Tibial artery (tissue), 4 donors: ENCODE measurements at regions not wholly inside any gene's neighbourhood (a gene's known extent, or its start where the extent isn't known, plus 50 kb on each side); places are given as distances from the start of the nearest gene placed in this dataset.

Experiments used
- DNase-seq, 2 donors: peaks; one replicate each; pipeline ENCODE4 v3.0.0-alpha.2; 2019
- H3K27ac ChIP-seq, 2 donors: fragments of 200-600 bp; sonication (generic) in 1 of 2; 1 replicate in 1 of 2; 2 replicates in 1 of 2; pipeline ENCODE4 v1.5.1; 2018 to 2019; ENCODE audit warnings: mild to moderate bottlenecking in 1 of 2
- H3K27me3 ChIP-seq, 2 donors: fragments of 200-600 bp; sonication (generic) in 1 of 2; one replicate each; pipeline versions ENCODE4 v1.5.1 to v1.6.0; 2016 to 2019
- H3K36me3 ChIP-seq, 3 donors: fragments of 200-600 bp; sonication (generic) in 2 of 3; one replicate each; pipeline ENCODE4 v1.5.1; 2016 to 2019; ENCODE audit warnings: mild to moderate bottlenecking in 2 of 3
- H3K4me1 ChIP-seq, 4 donors: fragments of 200-600 bp; sonication (generic) in 2 of 4; 1 replicate in 3 of 4; 2 replicates in 1 of 4; pipeline ENCODE4 v1.5.1; 2016 to 2019
- H3K4me3 ChIP-seq, 2 donors: fragments of 200-600 bp; sonication (generic) in 1 of 2; 1 replicate in 1 of 2; 2 replicates in 1 of 2; pipeline ENCODE4 v1.5.1; 2018 to 2019; ENCODE audit warnings: mild to moderate bottlenecking in 2 of 2
- H3K9me3 ChIP-seq, 3 donors: fragments of 200-600 bp; sonication (generic) in 1 of 3; one replicate each; pipeline ENCODE4 v1.5.1; 2016 to 2019
- CTCF ChIP-seq, 2 experiments: fragments of 200-600 bp in 1 of 2; fragments of 450-650 bp in 1 of 2; IDR thresholded peaks; one replicate each; pipeline ENCODE4 v1.5.1; 2017 to 2019; ENCODE audit warnings: antibody characterized with exemption in 2 of 2, mild to moderate bottlenecking in 1 of 2, moderate library complexity in 1 of 2
- intact Hi-C: fragments of 100-400 bp; cut with DNase I; formaldehyde crosslinking; loops from one replicate; pipeline ENCODE4 v1.15.0; 2023; ENCODE audit warnings: low total_unique reads

- Histone ChIP-seq H3K36me3 (no peaks in the 10 kb centered on the region), H3K4me1 (no peaks in the 10 kb centered on the region), H3K9me3 (no peaks in the 10 kb centered on the region), H3K27me3 (no peaks in the 10 kb centered on the region), H3K27ac (no peak overlapping the region), H3K4me3 (no peak overlapping the region)
- TF ChIP-seq CTCF (IDR thresholded peaks at IDR 0.05), result no peak
- intact Hi-C loops, result no loop called here
- DNase-seq, result peak in 1 of 2 donors; percentile 62
These were observed 160.8 kb upstream of the ALG10B start for GRCh38 chr12:38155526-38156496.

GRCh38 chr12:38156497-38157245 is 159.9 kb upstream of the ALG10B start:
- no peak overlapping the region for H3K27ac ChIP-seq
- TF ChIP-seq CTCF (IDR thresholded peaks at IDR 0.05), result no peak
- no peaks in the 10 kb centered on the region for H3K9me3 ChIP-seq
- H3K27me3 ChIP-seq, result no peaks in the 10 kb centered on the region
- no peaks in the 10 kb centered on the region for H3K4me1 ChIP-seq
- no peak overlapping the region for H3K4me3 ChIP-seq
- intact Hi-C loops, result no loop called here
- peak in 1 of 2 donors; percentile 48 for DNase-seq
- H3K36me3 ChIP-seq, result no peaks in the 10 kb centered on the region

GRCh38 chr12:38157274-38157932 is 159.2 kb upstream of the ALG10B start:
- H3K4me3 ChIP-seq, result no peak overlapping the region
- H3K27ac ChIP-seq, result no peak overlapping the region
- no peaks in the 10 kb centered on the region for H3K27me3 ChIP-seq
- no peak for DNase-seq
- no peaks in the 10 kb centered on the region for H3K9me3 ChIP-seq
- intact Hi-C loops, result no loop called here
- no peaks in the 10 kb centered on the region for H3K4me1 ChIP-seq
- H3K36me3 ChIP-seq, result no peaks in the 10 kb centered on the region
- no peak for TF ChIP-seq CTCF (IDR thresholded peaks at IDR 0.05)

GRCh38 chr12:38157933-38158401 is 158.6 kb upstream of the ALG10B start:
- peaks cover 0 to 3% (median 0%) of the 10 kb centered on the region in 3 donors for H3K9me3 ChIP-seq
- H3K4me3 ChIP-seq, result no peak overlapping the region
- DNase-seq, result peak in 1 of 2 donors; percentile 59
- no peaks in the 10 kb centered on the region for H3K36me3 ChIP-seq
- intact Hi-C loops, result no loop called here
- no peaks in the 10 kb centered on the region for H3K4me1 ChIP-seq
- no peak overlapping the region for H3K27ac ChIP-seq
- TF ChIP-seq CTCF (IDR thresholded peaks at IDR 0.05), result no peak
- no peaks in the 10 kb centered on the region for H3K27me3 ChIP-seq

- Histone ChIP-seq H3K4me3 (no peak overlapping the region), H3K36me3 (no peaks in the 10 kb centered on the region), H3K9me3 (peaks cover 0 to 9% (median 0%) of the 10 kb centered on the region in 3 donors), H3K4me1 (no peaks in the 10 kb centered on the region), H3K27me3 (no peaks in the 10 kb centered on the region), H3K27ac (no peak overlapping the region)
- DNase-seq, result peak in 1 of 2 donors; percentile 49
- no peak for TF ChIP-seq CTCF (IDR thresholded peaks at IDR 0.05)
- intact Hi-C loops, result no loop called here
These were observed 158.0 kb upstream of the ALG10B start for GRCh38 chr12:38158428-38159091.
